ENCODE measurements at regions not wholly inside any gene's neighbourhood (a gene's known extent, or its start where the extent isn't known, plus 50 kb on each side); places are given as distances from the start of the nearest gene placed in this dataset.

DNA sequence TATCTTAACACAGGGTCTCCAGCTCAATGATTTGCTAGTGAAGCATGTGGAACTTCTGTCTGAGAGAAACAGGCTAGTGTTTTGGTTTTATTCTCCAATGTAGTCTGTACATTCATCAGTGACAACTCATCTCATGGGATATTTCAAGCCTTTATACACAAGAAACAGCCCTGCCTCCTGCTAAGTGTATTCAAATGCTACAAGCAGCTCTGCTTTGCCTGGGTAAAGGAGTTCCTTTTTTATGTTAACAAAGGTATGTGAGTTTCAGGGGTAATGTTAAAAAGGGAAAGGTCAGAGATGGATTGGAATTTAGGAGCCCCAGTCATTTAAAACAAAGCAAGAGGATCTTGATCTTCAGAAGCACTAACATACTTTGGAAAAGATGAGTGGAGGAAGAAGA lies 498.7 kb downstream of the ISL1 start (continued):
- TF ChIP-seq, protein P1, sequence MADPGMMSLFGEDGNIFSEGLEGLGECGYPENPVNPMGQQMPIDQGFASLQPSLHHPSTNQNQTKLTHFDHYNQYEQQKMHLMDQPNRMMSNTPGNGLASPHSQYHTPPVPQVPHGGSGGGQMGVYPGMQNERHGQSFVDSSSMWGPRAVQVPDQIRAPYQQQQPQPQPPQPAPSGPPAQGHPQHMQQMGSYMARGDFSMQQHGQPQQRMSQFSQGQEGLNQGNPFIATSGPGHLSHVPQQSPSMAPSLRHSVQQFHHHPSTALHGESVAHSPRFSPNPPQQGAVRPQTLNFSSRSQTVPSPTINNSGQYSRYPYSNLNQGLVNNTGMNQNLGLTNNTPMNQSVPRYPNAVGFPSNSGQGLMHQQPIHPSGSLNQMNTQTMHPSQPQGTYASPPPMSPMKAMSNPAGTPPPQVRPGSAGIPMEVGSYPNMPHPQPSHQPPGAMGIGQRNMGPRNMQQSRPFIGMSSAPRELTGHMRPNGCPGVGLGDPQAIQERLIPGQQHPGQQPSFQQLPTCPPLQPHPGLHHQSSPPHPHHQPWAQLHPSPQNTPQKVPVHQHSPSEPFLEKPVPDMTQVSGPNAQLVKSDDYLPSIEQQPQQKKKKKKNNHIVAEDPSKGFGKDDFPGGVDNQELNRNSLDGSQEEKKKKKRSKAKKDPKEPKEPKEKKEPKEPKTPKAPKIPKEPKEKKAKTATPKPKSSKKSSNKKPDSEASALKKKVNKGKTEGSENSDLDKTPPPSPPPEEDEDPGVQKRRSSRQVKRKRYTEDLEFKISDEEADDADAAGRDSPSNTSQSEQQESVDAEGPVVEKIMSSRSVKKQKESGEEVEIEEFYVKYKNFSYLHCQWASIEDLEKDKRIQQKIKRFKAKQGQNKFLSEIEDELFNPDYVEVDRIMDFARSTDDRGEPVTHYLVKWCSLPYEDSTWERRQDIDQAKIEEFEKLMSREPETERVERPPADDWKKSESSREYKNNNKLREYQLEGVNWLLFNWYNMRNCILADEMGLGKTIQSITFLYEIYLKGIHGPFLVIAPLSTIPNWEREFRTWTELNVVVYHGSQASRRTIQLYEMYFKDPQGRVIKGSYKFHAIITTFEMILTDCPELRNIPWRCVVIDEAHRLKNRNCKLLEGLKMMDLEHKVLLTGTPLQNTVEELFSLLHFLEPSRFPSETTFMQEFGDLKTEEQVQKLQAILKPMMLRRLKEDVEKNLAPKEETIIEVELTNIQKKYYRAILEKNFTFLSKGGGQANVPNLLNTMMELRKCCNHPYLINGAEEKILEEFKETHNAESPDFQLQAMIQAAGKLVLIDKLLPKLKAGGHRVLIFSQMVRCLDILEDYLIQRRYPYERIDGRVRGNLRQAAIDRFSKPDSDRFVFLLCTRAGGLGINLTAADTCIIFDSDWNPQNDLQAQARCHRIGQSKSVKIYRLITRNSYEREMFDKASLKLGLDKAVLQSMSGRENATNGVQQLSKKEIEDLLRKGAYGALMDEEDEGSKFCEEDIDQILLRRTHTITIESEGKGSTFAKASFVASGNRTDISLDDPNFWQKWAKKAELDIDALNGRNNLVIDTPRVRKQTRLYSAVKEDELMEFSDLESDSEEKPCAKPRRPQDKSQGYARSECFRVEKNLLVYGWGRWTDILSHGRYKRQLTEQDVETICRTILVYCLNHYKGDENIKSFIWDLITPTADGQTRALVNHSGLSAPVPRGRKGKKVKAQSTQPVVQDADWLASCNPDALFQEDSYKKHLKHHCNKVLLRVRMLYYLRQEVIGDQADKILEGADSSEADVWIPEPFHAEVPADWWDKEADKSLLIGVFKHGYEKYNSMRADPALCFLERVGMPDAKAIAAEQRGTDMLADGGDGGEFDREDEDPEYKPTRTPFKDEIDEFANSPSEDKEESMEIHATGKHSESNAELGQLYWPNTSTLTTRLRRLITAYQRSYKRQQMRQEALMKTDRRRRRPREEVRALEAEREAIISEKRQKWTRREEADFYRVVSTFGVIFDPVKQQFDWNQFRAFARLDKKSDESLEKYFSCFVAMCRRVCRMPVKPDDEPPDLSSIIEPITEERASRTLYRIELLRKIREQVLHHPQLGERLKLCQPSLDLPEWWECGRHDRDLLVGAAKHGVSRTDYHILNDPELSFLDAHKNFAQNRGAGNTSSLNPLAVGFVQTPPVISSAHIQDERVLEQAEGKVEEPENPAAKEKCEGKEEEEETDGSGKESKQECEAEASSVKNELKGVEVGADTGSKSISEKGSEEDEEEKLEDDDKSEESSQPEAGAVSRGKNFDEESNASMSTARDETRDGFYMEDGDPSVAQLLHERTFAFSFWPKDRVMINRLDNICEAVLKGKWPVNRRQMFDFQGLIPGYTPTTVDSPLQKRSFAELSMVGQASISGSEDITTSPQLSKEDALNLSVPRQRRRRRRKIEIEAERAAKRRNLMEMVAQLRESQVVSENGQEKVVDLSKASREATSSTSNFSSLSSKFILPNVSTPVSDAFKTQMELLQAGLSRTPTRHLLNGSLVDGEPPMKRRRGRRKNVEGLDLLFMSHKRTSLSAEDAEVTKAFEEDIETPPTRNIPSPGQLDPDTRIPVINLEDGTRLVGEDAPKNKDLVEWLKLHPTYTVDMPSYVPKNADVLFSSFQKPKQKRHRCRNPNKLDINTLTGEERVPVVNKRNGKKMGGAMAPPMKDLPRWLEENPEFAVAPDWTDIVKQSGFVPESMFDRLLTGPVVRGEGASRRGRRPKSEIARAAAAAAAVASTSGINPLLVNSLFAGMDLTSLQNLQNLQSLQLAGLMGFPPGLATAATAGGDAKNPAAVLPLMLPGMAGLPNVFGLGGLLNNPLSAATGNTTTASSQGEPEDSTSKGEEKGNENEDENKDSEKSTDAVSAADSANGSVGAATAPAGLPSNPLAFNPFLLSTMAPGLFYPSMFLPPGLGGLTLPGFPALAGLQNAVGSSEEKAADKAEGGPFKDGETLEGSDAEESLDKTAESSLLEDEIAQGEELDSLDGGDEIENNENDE (IDR thresholded peaks at IDR 0.05; ENCODE audit: insufficient replicate concordance, low read length), result peak; percentile 89
- peak; percentile 78; the same call in 1 of the 2 replicates for TF ChIP-seq TEAD4 (IDR thresholded peaks at IDR 0.05; ENCODE audit: low read depth, low read length)
- no peak for TF ChIP-seq BRCA1 (IDR thresholded peaks at IDR 0.05; ENCODE audit: low read depth, low read length)
- peak in 1 of 2 experiments; percentile 84; a peak in 2 of 4 replicates for TF ChIP-seq HDAC2 (IDR thresholded peaks at IDR 0.05; ENCODE audit: borderline replicate concordance in 1 of 2, low read depth in 2 of 2, low read length in 2 of 2)
- no peak for TF ChIP-seq RXRA (IDR thresholded peaks at IDR 0.05; ENCODE audit: insufficient read depth, low read depth, low read length)
